Body of pancreas (tissue), 4 donors: ENCODE measurements at regions not wholly inside any gene's neighbourhood (a gene's known extent, or its start where the extent isn't known, plus 50 kb on each side); places are given as distances from the start of the nearest gene placed in this dataset.

Source experiments
- POLR2A ChIP-seq, 3 donors: fragments of 450-650 bp; IDR thresholded peaks; one replicate each; pipeline ENCODE4 v1.6.1; 2016; ENCODE audit warnings: antibody characterized with exemption in 3 of 3, mild to moderate bottlenecking in 2 of 3
- TF ChIP-seq, protein P1 (sequence below), 7 experiments: fragments of 450-650 bp in 4 of 7; fragments of 200-600 bp in 3 of 7; sonication (generic) in 3 of 7; IDR thresholded peaks; one replicate each; pipeline ENCODE4 v1.5.1; 2016 to 2019; ENCODE audit warnings: antibody characterized with exemption in 7 of 7

DNA sequence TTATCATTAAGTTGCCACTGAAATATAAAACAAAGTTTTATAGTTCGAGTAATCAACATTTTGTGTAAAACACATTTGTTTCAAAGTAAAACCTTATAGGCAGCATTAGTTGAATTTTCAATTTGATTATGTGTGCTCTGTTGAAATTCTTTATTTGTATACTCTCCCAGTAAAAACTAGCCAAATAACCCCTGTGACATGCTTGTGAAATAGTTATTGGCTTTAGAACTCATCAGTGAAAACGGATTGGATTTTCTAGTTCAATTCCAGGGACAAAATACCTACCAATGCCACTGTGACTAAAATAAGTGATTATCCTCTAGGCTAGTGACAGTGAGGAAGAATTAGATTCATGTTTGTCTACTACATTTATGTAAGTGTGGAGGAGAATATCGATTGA lies 212.9 kb downstream of the TMEM200A start:
- TF ChIP-seq, protein P1, sequence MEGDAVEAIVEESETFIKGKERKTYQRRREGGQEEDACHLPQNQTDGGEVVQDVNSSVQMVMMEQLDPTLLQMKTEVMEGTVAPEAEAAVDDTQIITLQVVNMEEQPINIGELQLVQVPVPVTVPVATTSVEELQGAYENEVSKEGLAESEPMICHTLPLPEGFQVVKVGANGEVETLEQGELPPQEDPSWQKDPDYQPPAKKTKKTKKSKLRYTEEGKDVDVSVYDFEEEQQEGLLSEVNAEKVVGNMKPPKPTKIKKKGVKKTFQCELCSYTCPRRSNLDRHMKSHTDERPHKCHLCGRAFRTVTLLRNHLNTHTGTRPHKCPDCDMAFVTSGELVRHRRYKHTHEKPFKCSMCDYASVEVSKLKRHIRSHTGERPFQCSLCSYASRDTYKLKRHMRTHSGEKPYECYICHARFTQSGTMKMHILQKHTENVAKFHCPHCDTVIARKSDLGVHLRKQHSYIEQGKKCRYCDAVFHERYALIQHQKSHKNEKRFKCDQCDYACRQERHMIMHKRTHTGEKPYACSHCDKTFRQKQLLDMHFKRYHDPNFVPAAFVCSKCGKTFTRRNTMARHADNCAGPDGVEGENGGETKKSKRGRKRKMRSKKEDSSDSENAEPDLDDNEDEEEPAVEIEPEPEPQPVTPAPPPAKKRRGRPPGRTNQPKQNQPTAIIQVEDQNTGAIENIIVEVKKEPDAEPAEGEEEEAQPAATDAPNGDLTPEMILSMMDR (IDR thresholded peaks at IDR 0.05) = no peak
- TF ChIP-seq POLR2A (IDR thresholded peaks at IDR 0.05) = no peak
